B cell (primary cell): ENCODE measurements at regions not wholly inside any gene's neighbourhood (a gene's known extent, or its start where the extent isn't known, plus 50 kb on each side); places are given as distances from the start of the nearest gene placed in this dataset.

Source experiments
- ATAC-seq: fragments of 200-7000 bp; cut with Tn5 transposase; one replicate; pipeline ENCODE4 v1.10.0; 2021; ENCODE audit warnings: low read depth, mild to moderate bottlenecking, moderate number of reproducible peaks, moderate library complexity
- CTCF ChIA-PET: fragments of 350-600 bp; sonication (Branson Sonifier 250); formaldehyde crosslinking; loops from one replicate; lab custom pipeline; 2021; ENCODE audit warnings: antibody characterized with exemption, inconsistent platforms; lab: Charles Lee
- POLR2A ChIA-PET: fragments of 350-600 bp; sonication (Branson Sonifier 250); formaldehyde crosslinking; loops from one replicate; lab custom pipeline; 2021; ENCODE audit warnings: antibody characterized with exemption; lab: Charles Lee
- DNase-seq: peaks from one replicate; pipeline ENCODE4 v3.0.0; 2013
- H2AFZ ChIP-seq: 2 replicates; pipeline ENCODE4 v1.6.1; 2012; ENCODE audit warnings: mild to moderate bottlenecking, low read depth, low read length; ENCODE audit not compliant: insufficient read depth, poor library complexity, severe bottlenecking
- H3K27ac ChIP-seq, 2 donors: 1 replicate in 1 of 2; 2 replicates in 1 of 2; pipeline ENCODE4 v1.5.1; 2012 to 2013; ENCODE audit warnings: low read length in 2 of 2, mild to moderate bottlenecking in 2 of 2, moderate library complexity in 1 of 2
- H3K27me3 ChIP-seq, 4 experiments: fragments of 200-600 bp in 1 of 4; sonication (generic) in 1 of 4; replicated peaks in 1 of 4; 1 replicate in 2 of 4; 2 replicates in 2 of 4; pipeline versions ENCODE4 v1.6.1 to v1.7.0; 2013 to 2016; ENCODE audit warnings: low read length in 3 of 4, mild to moderate bottlenecking in 2 of 4, mixed read lengths in 1 of 4, moderate library complexity in 1 of 4; ENCODE audit not compliant: insufficient read depth in 4 of 4, control insufficient read depth in 3 of 4; ENCODE audit errors: control extremely low read depth in 1 of 4
- H3K36me3 ChIP-seq, 2 experiments: replicated peaks in 1 of 2; 1 replicate in 1 of 2; 2 replicates in 1 of 2; pipeline versions ENCODE4 v1.6.1 to v1.7.1; 2013; ENCODE audit warnings: low read length in 1 of 2; ENCODE audit not compliant: insufficient read depth in 2 of 2, control insufficient read depth in 1 of 2; ENCODE audit errors: control extremely low read depth in 1 of 2, extremely low read depth in 1 of 2
- H3K4me1 ChIP-seq, 2 donors: fragments of 200-600 bp in 1 of 2; sonication (generic) in 1 of 2; 1 replicate in 1 of 2; 2 replicates in 1 of 2; pipeline versions ENCODE4 v1.5.1 to v1.6.1; 2013 to 2017; ENCODE audit warnings: low read length in 2 of 2; ENCODE audit not compliant: control insufficient read depth in 2 of 2, insufficient read depth in 2 of 2
- H3K4me2 ChIP-seq: replicated peaks from 2 replicates; pipeline ENCODE3; 2012; ENCODE audit warnings: mild to moderate bottlenecking, low read depth, low read length; ENCODE audit not compliant: poor library complexity, severe bottlenecking
- H3K4me3 ChIP-seq, 5 experiments: fragments of 200-600 bp in 1 of 5; sonication (generic) in 1 of 5; 1 replicate in 3 of 5; 2 replicates in 2 of 5; pipeline versions ENCODE4 v1.5.1 to v1.7.0; 2011 to 2016; ENCODE audit warnings: low read length in 4 of 5, mild to moderate bottlenecking in 4 of 5, low read depth in 2 of 5, control low read depth in 1 of 5, moderate library complexity in 1 of 5; ENCODE audit not compliant: insufficient read depth in 1 of 5; ENCODE audit errors: control extremely low read depth in 1 of 5, extremely low read depth in 1 of 5
- H3K79me2 ChIP-seq: fragments of 200-600 bp; sonication (generic); one replicate; pipeline ENCODE4 v1.6.0; 2016; ENCODE audit warnings: low read length; ENCODE audit not compliant: control insufficient read depth, insufficient read depth
- H3K9ac ChIP-seq: fragments of 200-600 bp; sonication (generic); 2 replicates; pipeline ENCODE4 v1.6.1; 2017; ENCODE audit warnings: mild to moderate bottlenecking, low read length, moderate library complexity
- H3K9me3 ChIP-seq, 3 donors: one replicate each; pipeline versions ENCODE4 v1.6.1 to v1.7.1; 2013; ENCODE audit warnings: low read length in 2 of 3; ENCODE audit not compliant: control insufficient read depth in 2 of 3, insufficient read depth in 1 of 3; ENCODE audit errors: control extremely low read depth in 1 of 3
- H4K20me1 ChIP-seq: 2 replicates; pipeline ENCODE4 v1.6.0; 2012; ENCODE audit warnings: mild to moderate bottlenecking, low read length; ENCODE audit not compliant: insufficient read depth, control insufficient read depth, poor library complexity, severe bottlenecking
- H3K27ac Mint-ChIP-seq: one replicate; pipeline ENCODE4 v1.8.0; 2021; ENCODE audit warnings: mixed read lengths
- H3K27me3 Mint-ChIP-seq: one replicate; pipeline ENCODE4 v1.8.0; 2021; ENCODE audit warnings: mixed read lengths
- H3K4me1 Mint-ChIP-seq: one replicate; pipeline ENCODE4 v1.8.0; 2021; ENCODE audit warnings: mixed read lengths
- H3K4me3 Mint-ChIP-seq: one replicate; pipeline ENCODE4 v1.8.0; 2021; ENCODE audit warnings: mixed read lengths
- H3K9me3 Mint-ChIP-seq: one replicate; pipeline ENCODE4 v1.8.0; 2022; ENCODE audit warnings: mixed read lengths; ENCODE audit not compliant: insufficient read depth
- CTCF ChIP-seq: fragments of 200-600 bp; IDR thresholded peaks from one replicate; pipeline ENCODE4 v1.8.0; 2022; ENCODE audit warnings: antibody characterized with exemption, mild to moderate bottlenecking
- EZH2 ChIP-seq: IDR thresholded peaks from 2 replicates; pipeline ENCODE4 v1.6.1; 2012; ENCODE audit warnings: borderline replicate concordance, low read depth, mild to moderate bottlenecking, moderate library complexity, low read length; ENCODE audit not compliant: insufficient read depth, poor library complexity, severe bottlenecking
- WGBS: methylation state at CpG from one replicate; pipeline ENCODE4 v1.1.5; 2013; ENCODE audit warnings: missing lambda C conversion rate; ENCODE audit not compliant: insufficient coverage; 5-methylcytosine and 5-hydroxymethylcytosine counted together
- intact Hi-C: fragments of 100-400 bp; cut with micrococcal nuclease; formaldehyde crosslinking; loops from one replicate; pipeline ENCODE4 v1.10.0; 2022

GRCh38 chr6:170167657-170168159 lies 123.2 kb downstream of the DLL1 start:
- Histone ChIP-seq H3K27ac (no peak overlapping the region), H3K4me2 (no peak overlapping the region), H3K9ac (no peak overlapping the region), H3K9me3 (peaks cover 0 to 57% (median 0%) of the 10 kb centered on the region in 3 donors), H4K20me1 (no peaks in the 10 kb centered on the region), H3K79me2 (no peaks in the 10 kb centered on the region), H2AFZ (no peak overlapping the region), H3K36me3 (no peaks in the 10 kb centered on the region), H3K4me3 (no peak overlapping the region), H3K27me3 (no peaks in the 10 kb centered on the region), H3K4me1 (peaks cover 0 to 6% of the 10 kb centered on the region in 2 donors)
- Mint-ChIP-seq H3K4me1 (peaks cover 5% of the 10 kb centered on the region), H3K27ac (no peak overlapping the region), H3K4me3 (no peak overlapping the region), H3K9me3 (no peaks in the 10 kb centered on the region), H3K27me3 (peaks cover 3% of the 10 kb centered on the region)
- intact Hi-C loops: no loop called here
- no peak for TF ChIP-seq CTCF
- ATAC-seq: no peak
- ChIA-PET POLR2A (no interaction called here), CTCF (no interaction called here)
- DNase-seq: no peak
- WGBS: 86% methylated on average over 18 of the region's 19 CpGs

GRCh38 chr6:170166511-170167122 lies 124.3 kb downstream of the DLL1 start:
- H3K27me3 ChIP-seq: no peaks in the 10 kb centered on the region
- POLR2A ChIA-PET: no interaction called here
- no peaks in the 10 kb centered on the region for H3K79me2 ChIP-seq
- H3K4me1 Mint-ChIP-seq: peaks cover 5% of the 10 kb centered on the region
- H3K4me3 Mint-ChIP-seq: no peak overlapping the region
- no peaks in the 10 kb centered on the region for H3K9me3 Mint-ChIP-seq
- H4K20me1 ChIP-seq: no peaks in the 10 kb centered on the region
- no peak for TF ChIP-seq CTCF
- no peak for TF ChIP-seq EZH2
- no peak overlapping the region for H3K4me3 ChIP-seq
- H2AFZ ChIP-seq: no peak overlapping the region
- no peaks in the 10 kb centered on the region for H3K36me3 ChIP-seq
- peaks cover 0 to 52% (median 0%) of the 10 kb centered on the region in 3 donors for H3K9me3 ChIP-seq
- peaks cover 0 to 15% of the 10 kb centered on the region in 2 donors for H3K4me1 ChIP-seq
- no peak overlapping the region for H3K27ac Mint-ChIP-seq
- no peak overlapping the region for H3K27ac ChIP-seq
- H3K27me3 Mint-ChIP-seq: no peaks in the 10 kb centered on the region
- WGBS: 90% methylated on average over 31 of the region's 31 CpGs
- no peak overlapping the region for H3K4me2 ChIP-seq
- CTCF ChIA-PET: no interaction called here
- no peak overlapping the region for H3K9ac ChIP-seq
- DNase-seq (no peak), ATAC-seq (no peak)
- intact Hi-C loops: no loop called here
